ENCODE measurements at regions not wholly inside any gene's neighbourhood (a gene's known extent, or its start where the extent isn't known, plus 50 kb on each side); places are given as distances from the start of the nearest gene placed in this dataset.
A peak's percentile ranks its signal among the peaks of the same experiment; 100 is the strongest.

GRCh38 chr5:12883395-12883794 is 979.1 kb upstream of the CTNND2 start:
- no peaks in the 10 kb centered on the region for H3K27me3 ChIP-seq (replicated peaks in 1 of 4; ENCODE audit: control insufficient read depth in 3 of 4, extremely low read depth in 1 of 4, insufficient read depth in 3 of 4, low read length in 3 of 4)
- H3K56ac ChIP-seq (replicated peaks; ENCODE audit: insufficient read length, low read depth, low read length), result no peak overlapping the region
- no peak overlapping the region for H3K9ac ChIP-seq (replicated peaks in 1 of 4; ENCODE audit: extremely low read depth in 1 of 4, low read depth in 3 of 4, low read length in 3 of 4)
- no peak overlapping the region for H2BK15ac ChIP-seq (ENCODE audit: low read length)
- H3K4me2 ChIP-seq (ENCODE audit: insufficient read depth in 1 of 2, low read depth in 2 of 2, low read length in 2 of 2), result peak overlapping the region in 1 of 2 experiments; percentile 14; a peak in 1 of 4 replicates
- no peak overlapping the region for H4K5ac ChIP-seq (ENCODE audit: insufficient read length, low read depth, low read length)
- no peak overlapping the region for H3K4me3 ChIP-seq (ENCODE audit: extremely low read depth in 1 of 4, insufficient read depth in 2 of 4, low read depth in 3 of 4, low read length in 4 of 4)
- H3K9me3 ChIP-seq (ENCODE audit: insufficient read depth in 2 of 2, low read depth in 1 of 2, low read length in 1 of 2), result no peaks in the 10 kb centered on the region
- DNase-seq (ENCODE audit: low read depth in 1 of 2, low spot score in 2 of 2) (peak in 1 of 2 experiments; percentile 15), FAIRE-seq (no peak)
- H2BK5ac ChIP-seq (ENCODE audit: low read depth, low read length), result no peak overlapping the region
- H3K14ac ChIP-seq (ENCODE audit: insufficient read length), result no peak overlapping the region
- H4K8ac ChIP-seq (ENCODE audit: extremely low read depth, insufficient read depth, low read length), result no peak overlapping the region; the same call in 1 of the 2 replicates
- peaks cover 0 to 3% (median 0%) of the 10 kb centered on the region in 4 experiments; a peak in 1 of 7 replicates for H3K4me1 ChIP-seq (replicated peaks in 1 of 4; ENCODE audit: control insufficient read depth in 3 of 4, insufficient read depth in 4 of 4, low read length in 3 of 4)
- H3K79me1 ChIP-seq (ENCODE audit: low read depth, low read length), result no peaks in the 10 kb centered on the region
- H3K23ac ChIP-seq (ENCODE audit: insufficient read length), result no peak overlapping the region
- peak overlapping the region; percentile 98 for H2AFZ ChIP-seq (ENCODE audit: low read length)
- no peaks in the 10 kb centered on the region for H4K20me1 ChIP-seq (replicated peaks in 1 of 2; ENCODE audit: control insufficient read depth in 1 of 2, insufficient read depth in 2 of 2, low read length in 2 of 2)
- 82% methylated on average over 5 of the region's 5 CpGs; no CpG with 5 or more reads in 1 of the 2 experiments for WGBS, 2 experiments (ENCODE audit: extremely low coverage in 1 of 2, insufficient coverage in 1 of 2, insufficient read length in 1 of 2, insufficient replicate concordance in 2 of 2, low coverage in 1 of 2, low lambda C conversion rate in 2 of 2, missing lambda C conversion rate in 1 of 2)
- H3K18ac ChIP-seq (ENCODE audit: extremely low read depth, low read length), result no peak overlapping the region
- no peaks in the 10 kb centered on the region for H3K23me2 ChIP-seq (ENCODE audit: low read depth, low read length)
- H2BK20ac ChIP-seq (ENCODE audit: low read length), result no peak overlapping the region
- H3K27ac ChIP-seq (ENCODE audit: low read depth, low read length), result no peak overlapping the region
- no peaks in the 10 kb centered on the region for H3K79me2 ChIP-seq (ENCODE audit: control insufficient read depth in 1 of 2, insufficient read depth in 2 of 2, low read length in 2 of 2)
- H4K91ac ChIP-seq (replicated peaks; ENCODE audit: insufficient read length, low read length), result no peak overlapping the region
- CTCF ChIA-PET (ENCODE audit: partially characterized antibody), result no interaction called here
- peak overlapping the region; percentile 81 for H2BK120ac ChIP-seq (replicated peaks; ENCODE audit: low read depth, low read length)
- POLR2A ChIA-PET (ENCODE audit: partially characterized antibody), result no interaction called here
- H2AK5ac ChIP-seq (ENCODE audit: low read depth, low read length), result no peak overlapping the region
- H2BK12ac ChIP-seq (ENCODE audit: low read depth, low read length), result no peak overlapping the region
- TF ChIP-seq CBX5 (IDR thresholded peaks at IDR 0.05; ENCODE audit: low read depth, low read length) (no peak), RAD21 (IDR thresholded peaks at IDR 0.05 in 1 of 2, conservative IDR thresholded peaks at IDR 0.05 in 1 of 2; ENCODE audit: low read depth in 2 of 2, low read length in 2 of 2) (no peak), ZNF274 (IDR thresholded peaks at IDR 0.05; ENCODE audit: borderline replicate concordance, extremely low read depth, low read length) (no peak), E2F6 (IDR thresholded peaks at IDR 0.05) (no peak), JUN (IDR thresholded peaks at IDR 0.05; ENCODE audit: low read depth, low read length) (no peak), SIRT6 (IDR thresholded peaks at IDR 0.05; ENCODE audit: low read length) (no peak), SIN3A (conservative IDR thresholded peaks at IDR 0.05 in 1 of 2, IDR thresholded peaks at IDR 0.05 in 1 of 2; ENCODE audit: low read depth in 1 of 2, low read length in 2 of 2) (no peak), SIX5 (IDR thresholded peaks at IDR 0.05; ENCODE audit: low read depth, low read length) (no peak), GTF2F1 (IDR thresholded peaks at IDR 0.05; ENCODE audit: borderline replicate concordance, low read depth, low read length) (no peak), FOSL1 (IDR thresholded peaks at IDR 0.05; ENCODE audit: insufficient read depth, low read depth, low read length) (no peak)
- H3K36me3 ChIP-seq (ENCODE audit: control insufficient read depth in 2 of 4, insufficient read depth in 4 of 4, low read length in 3 of 4), result no peaks in the 10 kb centered on the region
- no peak overlapping the region for H3K4ac ChIP-seq (replicated peaks; ENCODE audit: insufficient read length, low read depth, low read length)

All from H1 (cell line).